Uterus (tissue), 2 donors: ENCODE measurements at regions not wholly inside any gene's neighbourhood (a gene's known extent, or its start where the extent isn't known, plus 50 kb on each side); places are given as distances from the start of the nearest gene placed in this dataset.

ENCODE experiments used
- CTCF ChIP-seq, 4 experiments: fragments of 200-600 bp in 2 of 4; fragments of 450-650 bp in 2 of 4; sonication (generic) in 2 of 4; IDR thresholded peaks; one replicate each; pipeline ENCODE4 v1.5.1; 2016 to 2019; ENCODE audit warnings: antibody characterized with exemption in 4 of 4, mild to moderate bottlenecking in 2 of 4, moderate library complexity in 1 of 4
- POLR2A ChIP-seq, 2 donors: fragments of 450-650 bp; IDR thresholded peaks; one replicate each; pipeline ENCODE4 v1.6.1; 2016; ENCODE audit warnings: antibody characterized with exemption in 2 of 2, mild to moderate bottlenecking in 1 of 2, moderate library complexity in 1 of 2

GRCh38 chr4:81314897-81315470 lies 100.0 kb upstream of the PRKG2 start:
- TF ChIP-seq CTCF (IDR thresholded peaks at IDR 0.05) (no peak), POLR2A (IDR thresholded peaks at IDR 0.05) (no peak)
